ENCODE measurements at regions not wholly inside any gene's neighbourhood (a gene's known extent, or its start where the extent isn't known, plus 50 kb on each side); places are given as distances from the start of the nearest gene placed in this dataset.
"Not testable (repeated sequence)": the region's sequence is repeated elsewhere in the genome, so short reads cannot be mapped to it uniquely, and the experiment has no call there.

DNA sequence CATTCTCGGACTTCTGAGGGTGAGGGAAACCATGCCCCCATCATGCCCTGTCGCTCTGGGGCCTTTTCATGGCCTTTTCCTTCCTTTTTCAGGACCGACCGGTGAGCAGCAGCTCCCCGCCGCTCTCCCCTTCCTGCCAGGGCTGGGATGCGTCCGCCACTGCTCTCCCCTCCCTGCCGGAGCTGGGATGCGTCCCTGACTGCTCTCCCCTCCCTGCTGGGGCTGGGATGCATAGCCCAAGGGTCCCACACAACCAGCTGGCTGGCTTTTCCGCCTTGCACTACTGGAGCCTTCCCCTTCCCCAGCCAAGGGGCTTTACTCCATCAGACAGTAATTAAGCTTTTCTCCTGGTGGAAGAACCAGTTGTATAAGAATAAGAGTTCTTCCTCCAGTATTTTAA lies 129.7 kb upstream of the COBL start:
- no peak for DNase-seq (ENCODE audit: low spot score)

- DNase-seq (ENCODE audit: low spot score): no peak
These were observed 128.3 kb upstream of the COBL start for GRCh38 chr7:51444936-51445335.

- peak; percentile 84 for DNase-seq (ENCODE audit: low spot score)
These were observed 114.0 kb upstream of the COBL start for GRCh38 chr7:51430480-51431086.

DNA sequence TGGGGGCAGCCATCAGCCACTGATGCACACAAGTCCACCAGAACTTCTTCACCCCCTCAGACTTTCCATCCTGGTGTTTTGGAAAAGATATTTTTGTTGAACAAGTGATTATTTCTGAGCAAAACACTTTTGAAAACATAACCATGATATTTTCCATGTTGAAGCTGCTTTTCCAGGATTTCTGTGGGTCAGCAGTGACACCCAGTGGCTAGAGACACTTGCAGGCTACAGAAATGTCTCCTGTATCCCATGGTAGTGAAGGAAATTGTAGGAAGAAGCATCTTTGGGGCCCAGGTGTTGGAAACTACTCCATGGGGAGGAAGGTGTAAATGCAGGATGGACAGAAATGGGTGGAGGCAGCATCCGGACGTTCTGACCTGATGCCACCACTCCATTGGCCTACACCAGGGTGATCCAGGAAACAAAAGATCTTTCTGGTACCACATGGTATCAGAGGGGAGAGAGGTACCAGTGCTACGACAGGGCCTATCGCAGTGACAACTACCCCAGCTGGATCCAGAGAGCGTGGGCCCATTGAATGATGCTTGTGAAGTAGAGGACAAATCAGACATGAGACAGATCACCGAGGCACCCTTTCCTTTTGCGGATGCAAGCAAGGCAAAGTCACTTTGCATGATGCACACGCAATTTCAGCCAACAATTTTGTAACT lies 111.7 kb upstream of the COBL start:
- no peak for DNase-seq (ENCODE audit: low spot score)

DNA sequence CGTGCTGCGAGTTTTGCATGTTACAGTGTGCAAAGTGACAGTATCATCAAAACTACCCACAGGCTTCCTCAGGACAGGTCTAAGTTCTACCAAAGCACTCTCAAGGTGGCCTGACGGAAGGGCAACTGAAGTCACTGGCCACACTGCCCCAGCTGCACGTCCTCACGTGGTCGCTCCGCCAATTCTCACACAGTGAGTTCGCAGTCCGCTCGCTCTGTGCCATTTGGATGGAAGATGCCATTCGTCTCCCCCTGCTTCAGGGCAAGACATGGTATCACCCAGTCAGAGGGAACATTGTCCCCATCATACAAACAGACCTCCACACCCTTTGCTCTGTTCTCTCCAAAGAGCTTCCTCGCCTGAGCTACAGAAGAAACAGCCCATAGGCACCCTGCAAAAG lies 109.6 kb upstream of the COBL start:
- DNase-seq (ENCODE audit: low spot score): no peak

DNA sequence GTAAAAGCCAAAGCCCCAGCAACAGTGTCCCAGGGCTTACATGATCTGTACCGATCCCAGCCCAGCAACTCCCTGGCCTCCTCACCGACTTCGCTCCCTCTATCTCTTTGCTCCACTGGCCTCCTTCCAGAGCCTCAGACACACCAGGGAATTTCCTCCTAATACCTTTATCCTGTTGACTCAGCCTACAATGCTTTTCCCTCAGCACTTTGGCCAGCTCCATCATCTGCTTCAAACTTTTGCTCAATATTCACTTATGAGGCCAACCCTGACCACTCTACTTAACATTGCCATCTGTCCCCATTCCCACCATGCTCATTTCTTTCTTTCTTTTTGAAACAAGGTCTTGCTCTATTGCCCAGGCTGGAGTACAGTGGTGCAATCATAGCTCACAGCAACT lies 93.3 kb upstream of the COBL start:
- not testable (repeated sequence) for DNase-seq (ENCODE audit: low spot score)

DNA sequence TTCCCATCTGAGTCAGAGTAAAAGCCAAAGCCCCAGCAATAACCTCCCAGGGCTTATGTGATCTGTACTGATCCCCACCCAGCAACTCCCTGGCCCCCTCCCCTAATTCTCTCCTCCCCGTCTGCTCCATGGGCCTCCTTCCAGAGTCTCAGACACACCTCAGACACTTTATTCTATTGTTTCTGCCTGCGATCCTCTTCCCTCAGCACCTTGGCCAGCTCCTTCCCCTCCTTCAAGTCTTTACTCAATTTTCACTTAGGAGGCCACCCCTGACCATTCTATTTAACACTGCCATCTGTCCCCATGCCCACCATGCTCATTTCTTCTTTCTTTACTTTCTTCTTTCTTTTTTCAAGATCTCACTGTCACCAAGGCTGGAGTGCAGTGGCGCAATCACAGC lies 81.0 kb upstream of the COBL start:
- DNase-seq (ENCODE audit: low spot score): not testable (repeated sequence)

DNA sequence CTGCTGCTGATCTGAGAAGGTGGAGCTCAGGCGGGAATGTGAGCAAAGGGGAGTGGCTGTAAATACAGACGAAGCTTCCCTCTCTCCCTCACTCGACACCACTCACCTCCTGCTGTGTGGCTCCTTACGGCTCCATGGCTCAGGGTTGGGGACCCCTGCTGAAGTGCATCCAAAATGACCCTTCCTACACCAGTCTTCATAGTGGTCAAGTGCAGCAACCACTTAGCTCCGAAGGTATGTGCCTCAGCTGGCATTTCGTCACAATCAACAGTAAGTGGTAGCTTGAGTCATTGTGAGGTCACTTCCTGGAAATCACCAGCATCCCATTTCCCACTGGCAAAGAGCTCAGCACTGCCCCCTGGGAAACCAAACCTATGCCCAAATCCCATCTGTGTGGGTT lies 76.4 kb upstream of the COBL start:
- DNase-seq (ENCODE audit: low spot score): not testable (repeated sequence)

GRCh38 chr7:51389952-51390351 lies 73.3 kb upstream of the COBL start:
- DNase-seq (ENCODE audit: low spot score): not testable (repeated sequence)

- DNase-seq (ENCODE audit: low spot score): not testable (repeated sequence)
These were observed 72.7 kb upstream of the COBL start for GRCh38 chr7:51389216-51389812.

- DNase-seq (ENCODE audit: low spot score): not testable (repeated sequence)
These were observed 71.6 kb upstream of the COBL start for GRCh38 chr7:51388241-51388640.

- not testable (repeated sequence) for DNase-seq (ENCODE audit: low spot score)
These were observed 70.4 kb upstream of the COBL start for GRCh38 chr7:51386806-51387568.

- DNase-seq (ENCODE audit: low spot score): not testable (repeated sequence)
These were observed 69.6 kb upstream of the COBL start for GRCh38 chr7:51386184-51386583.

- DNase-seq (ENCODE audit: low spot score): not testable (repeated sequence)
These were observed 65.6 kb upstream of the COBL start for GRCh38 chr7:51382243-51382642.

GRCh38 chr7:51376420-51377092 lies 59.9 kb upstream of the COBL start:
- DNase-seq (ENCODE audit: low spot score): no peak

GRCh38 chr7:51374936-51375335 lies 58.3 kb upstream of the COBL start:
- DNase-seq (ENCODE audit: low spot score): no peak

DNA sequence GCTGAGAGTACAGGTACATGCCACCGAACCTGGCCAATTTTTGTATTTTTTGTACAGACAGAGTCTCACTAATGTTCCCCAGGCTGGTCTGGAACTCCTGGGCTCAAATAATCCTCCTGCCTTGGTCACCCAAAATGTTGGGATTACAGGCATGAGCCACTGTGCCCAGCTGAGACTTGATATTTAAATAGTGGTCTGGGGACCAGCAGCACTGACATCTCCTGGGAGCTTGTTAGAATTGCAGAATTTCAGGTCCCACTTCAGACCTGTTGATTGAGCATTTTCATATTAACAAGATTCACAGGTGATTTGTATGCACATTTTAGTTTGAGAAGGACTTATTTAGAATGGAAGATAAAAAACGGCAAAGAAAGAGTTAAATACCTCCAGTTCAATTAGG lies 57.0 kb upstream of the COBL start:
- DNase-seq (ENCODE audit: low spot score): not testable (repeated sequence)

DNA sequence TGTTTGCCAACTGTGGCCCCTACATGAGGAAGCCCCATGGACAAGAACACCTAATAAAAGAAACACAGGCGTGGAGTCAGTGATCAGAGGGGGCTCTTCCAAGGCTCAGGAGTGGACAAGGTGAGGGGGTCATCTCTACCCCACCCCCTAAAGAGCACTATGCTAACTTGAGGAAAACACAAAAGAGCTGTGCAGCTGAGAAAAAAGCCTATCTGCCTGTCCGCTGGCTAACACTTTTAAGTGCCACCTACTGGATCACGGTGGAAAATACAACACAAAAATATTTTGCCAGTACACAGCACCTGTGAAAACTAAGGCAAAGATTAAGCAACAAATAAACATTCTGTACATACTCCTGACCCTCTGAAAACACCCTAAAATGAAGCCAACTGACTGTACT lies 53.1 kb upstream of the COBL start:
- no peak for DNase-seq (ENCODE audit: low spot score)

GRCh38 chr7:51369228-51369627 lies 52.6 kb upstream of the COBL start:
- not testable (repeated sequence) for DNase-seq (ENCODE audit: low spot score)

DNA sequence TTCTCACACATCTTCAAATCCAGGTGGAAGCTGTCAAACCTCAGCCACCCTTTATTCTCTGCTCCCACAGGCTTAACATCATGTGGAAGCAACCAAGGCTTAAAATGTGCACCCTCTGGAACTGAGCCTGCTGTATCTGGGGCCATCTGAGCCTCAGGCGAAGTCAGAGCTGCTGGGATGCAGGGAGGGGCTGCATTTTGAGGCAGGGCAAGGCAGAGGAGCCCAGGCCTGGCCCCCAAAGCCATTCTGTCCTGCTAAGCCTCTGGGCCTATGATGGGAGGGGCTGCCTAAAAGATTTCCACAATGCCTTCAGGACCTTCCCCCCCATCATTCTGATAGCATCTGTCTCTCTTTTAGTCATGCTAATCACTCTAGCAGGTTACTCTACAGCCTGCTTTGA lies 51.7 kb upstream of the COBL start:
- no peak for DNase-seq (ENCODE audit: low spot score)

DNA sequence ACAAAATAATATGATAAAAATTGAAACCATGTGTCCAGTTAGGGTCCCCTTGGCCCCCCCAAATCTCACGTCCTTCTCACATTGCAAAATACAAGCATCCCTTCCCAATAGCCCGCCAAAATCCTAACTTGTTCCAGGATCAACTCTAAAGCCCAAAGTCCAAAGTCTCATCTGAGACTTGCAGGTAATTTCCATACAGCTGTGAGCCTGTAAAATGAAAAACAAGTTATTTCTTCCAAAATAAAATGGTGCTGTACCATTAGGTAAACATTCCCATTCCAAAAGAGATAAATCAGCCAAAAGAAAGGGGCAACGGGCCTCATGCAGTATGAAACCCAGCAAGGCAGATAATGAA lies 51.0 kb upstream of the COBL start:
- DNase-seq (ENCODE audit: low spot score): no peak

DNA sequence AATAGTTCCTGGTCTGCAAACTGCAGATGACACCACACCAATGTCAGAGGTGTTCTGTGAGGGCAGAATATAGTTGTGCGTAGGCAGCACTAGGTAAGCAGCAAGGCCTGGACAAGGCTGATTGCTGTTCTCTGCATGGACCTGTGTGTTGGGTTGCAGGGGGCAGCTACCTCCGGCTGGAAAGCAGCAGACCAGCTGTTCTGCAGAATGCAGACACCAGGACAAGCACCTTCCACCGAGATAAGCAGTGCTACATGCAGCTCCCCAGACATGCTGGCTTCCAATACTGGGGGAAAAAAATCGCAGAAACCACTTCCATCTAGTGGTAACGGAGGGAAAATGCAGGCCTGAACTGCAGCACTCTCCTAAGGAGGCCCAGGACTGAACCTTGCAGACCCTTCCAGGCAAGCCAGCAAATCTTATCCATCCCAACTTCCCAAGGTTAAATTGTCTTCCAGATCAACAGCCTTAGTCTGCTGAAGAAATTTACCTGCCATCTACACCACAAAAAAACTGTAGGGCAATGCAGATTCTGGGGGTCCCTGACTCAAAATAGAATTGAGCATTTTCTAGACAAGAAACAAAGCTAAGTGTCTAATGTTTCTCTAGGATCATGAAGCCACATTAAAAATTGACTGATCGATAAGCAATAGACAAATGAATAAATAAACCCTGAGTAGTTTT lies 50.5 kb upstream of the COBL start:
- peak; percentile 93 for DNase-seq (ENCODE audit: low spot score)
